Dendritic cell treated with granulocyte-macrophage colony-stimulating factor and Interleukin-4, amounts not matched to agents 40 ng/mL and 50 ng/mL, for 4 days (primary cell): ENCODE measurements at regions not wholly inside any gene's neighbourhood (a gene's known extent, or its start where the extent isn't known, plus 50 kb on each side); places are given as distances from the start of the nearest gene placed in this dataset.

Experiments
- H3K27ac Mint-ChIP-seq: one replicate; pipeline ENCODE4 v1.8.0; 2022; ENCODE audit warnings: mild to moderate bottlenecking, mixed read lengths
- H3K27me3 Mint-ChIP-seq: one replicate; pipeline ENCODE4 v1.8.0; 2022; ENCODE audit warnings: mild to moderate bottlenecking, mixed read lengths
- H3K36me3 Mint-ChIP-seq: one replicate; pipeline ENCODE4 v1.8.0; 2022; ENCODE audit warnings: low read depth, mixed read lengths
- H3K4me1 Mint-ChIP-seq: one replicate; pipeline ENCODE4 v1.8.0; 2022; ENCODE audit warnings: low read depth, mixed read lengths
- H3K4me3 Mint-ChIP-seq: one replicate; pipeline ENCODE4 v1.8.0; 2022; ENCODE audit warnings: mild to moderate bottlenecking, moderate library complexity, mixed read lengths
- H3K9me3 Mint-ChIP-seq: one replicate; pipeline ENCODE4 v1.8.0; 2022; ENCODE audit warnings: mixed read lengths
- intact Hi-C: fragments of 100-400 bp; cut with micrococcal nuclease; formaldehyde crosslinking; loops from one replicate; pipeline ENCODE4 v1.15.0; 2022

DNA sequence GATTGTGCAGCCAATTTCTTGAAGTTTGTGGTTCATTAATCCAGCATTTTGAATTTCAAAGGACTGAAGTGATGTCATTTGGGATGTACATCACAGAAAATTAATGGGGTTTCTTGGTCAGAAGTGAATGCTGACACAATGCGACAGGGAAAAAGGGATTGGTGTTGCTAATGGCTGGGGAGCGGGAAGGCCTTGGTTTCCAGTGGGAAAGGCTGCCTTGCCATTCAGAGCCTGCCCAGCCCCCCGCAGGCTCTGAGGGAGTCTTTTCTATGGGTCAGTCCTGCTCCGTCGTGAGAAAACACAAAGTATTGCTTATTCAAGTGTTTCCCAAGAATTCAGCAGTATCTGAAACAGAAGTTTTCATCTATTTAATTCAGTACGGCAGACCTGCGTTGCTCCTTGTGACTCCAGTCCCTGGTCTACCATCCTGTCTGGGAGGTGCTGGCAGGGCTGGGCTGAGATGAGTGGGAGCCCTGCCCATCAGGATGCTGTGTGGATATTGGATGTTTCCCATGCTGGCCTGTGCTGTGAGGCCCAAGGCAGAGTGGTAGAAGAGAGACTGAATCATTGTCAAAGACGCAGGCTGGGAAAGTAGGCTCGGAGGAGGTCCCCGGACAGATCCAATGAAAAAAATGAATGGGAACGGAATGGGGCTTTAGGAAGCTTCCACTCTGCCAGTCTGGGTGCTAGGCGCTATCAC, 111.2 kb upstream of the KLHL25 start:
- Mint-ChIP-seq H3K4me3 (no peak overlapping the region), H3K9me3 (no peaks in the 10 kb centered on the region), H3K27me3 (peaks cover 15% of the 10 kb centered on the region), H3K4me1 (no peaks in the 10 kb centered on the region), H3K27ac (no peak overlapping the region), H3K36me3 (no peaks in the 10 kb centered on the region)
- intact Hi-C loops, result no loop called here

DNA sequence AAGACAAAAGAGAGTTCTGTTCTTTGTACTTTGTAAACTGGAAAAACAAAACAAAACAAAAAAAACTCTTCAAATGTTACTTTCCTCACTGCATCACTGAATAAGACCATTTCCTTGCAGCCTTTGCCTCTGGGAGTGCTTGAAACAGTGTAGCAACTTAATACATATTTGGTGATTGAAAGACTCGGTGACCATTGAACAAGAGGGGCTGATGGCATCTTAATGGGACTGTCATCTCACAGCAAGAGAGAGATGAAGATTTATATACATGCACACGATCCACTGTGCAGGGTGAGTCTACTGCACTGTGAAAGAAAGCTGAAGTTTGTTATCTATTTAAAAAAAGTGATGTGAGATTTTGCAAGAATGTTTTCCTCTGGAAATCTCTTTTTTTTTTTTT, 111.9 kb upstream of the KLHL25 start:
- Mint-ChIP-seq H3K36me3 (no peaks in the 10 kb centered on the region), H3K9me3 (no peaks in the 10 kb centered on the region), H3K27me3 (peaks cover 15% of the 10 kb centered on the region), H3K4me3 (no peak overlapping the region), H3K4me1 (no peaks in the 10 kb centered on the region), H3K27ac (no peak overlapping the region)
- intact Hi-C loops, result no loop called here

DNA sequence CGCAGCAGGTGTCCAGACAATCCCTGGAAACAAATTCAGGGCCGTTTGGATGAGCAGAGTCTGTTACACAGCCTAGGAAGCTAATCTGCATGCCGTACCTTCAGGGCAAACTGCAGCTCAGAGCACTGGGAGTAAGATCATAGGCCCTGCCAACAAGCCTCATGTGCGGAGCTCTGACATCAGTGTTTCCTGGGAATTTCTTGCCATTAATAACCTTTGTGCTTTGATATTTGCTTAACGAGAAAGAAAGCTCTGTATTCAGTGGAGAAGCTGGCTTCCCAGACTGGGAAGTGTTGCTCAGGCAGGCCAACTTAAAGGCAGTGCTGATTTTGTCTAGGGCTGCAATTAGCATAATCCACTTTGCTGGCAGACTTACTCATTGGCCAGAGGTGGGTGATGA, 116.1 kb upstream of the KLHL25 start:
- Mint-ChIP-seq H3K36me3 (no peaks in the 10 kb centered on the region), H3K27me3 (peaks cover 5% of the 10 kb centered on the region), H3K27ac (no peak overlapping the region), H3K4me3 (no peak overlapping the region), H3K4me1 (no peaks in the 10 kb centered on the region), H3K9me3 (no peaks in the 10 kb centered on the region)
- intact Hi-C loops, result no loop called here

DNA sequence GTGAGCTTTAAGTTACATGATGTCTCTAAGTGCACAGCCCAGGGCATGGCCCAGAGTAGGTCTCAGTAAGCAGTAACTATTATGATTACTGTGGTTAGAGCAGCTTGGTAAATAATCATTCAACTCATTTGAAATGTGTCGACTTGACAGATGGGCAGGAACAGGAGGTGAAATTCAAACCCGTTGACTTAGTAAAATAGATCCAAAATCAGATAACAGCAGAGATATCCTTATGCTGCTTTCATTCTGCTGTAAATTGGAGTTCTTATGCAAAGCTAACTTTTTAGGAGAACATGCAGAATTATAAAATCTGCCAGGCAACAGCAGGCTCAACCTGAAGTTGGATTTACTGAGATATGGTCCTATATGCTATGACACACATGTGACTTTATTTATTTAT, 118.7 kb upstream of the KLHL25 start:
- H3K9me3 Mint-ChIP-seq, result no peaks in the 10 kb centered on the region
- H3K4me3 Mint-ChIP-seq, result no peak overlapping the region
- no peaks in the 10 kb centered on the region for H3K4me1 Mint-ChIP-seq
- intact Hi-C loops, result no loop called here
- no peak overlapping the region for H3K27ac Mint-ChIP-seq
- H3K27me3 Mint-ChIP-seq, result no peaks in the 10 kb centered on the region
- H3K36me3 Mint-ChIP-seq, result no peaks in the 10 kb centered on the region

DNA sequence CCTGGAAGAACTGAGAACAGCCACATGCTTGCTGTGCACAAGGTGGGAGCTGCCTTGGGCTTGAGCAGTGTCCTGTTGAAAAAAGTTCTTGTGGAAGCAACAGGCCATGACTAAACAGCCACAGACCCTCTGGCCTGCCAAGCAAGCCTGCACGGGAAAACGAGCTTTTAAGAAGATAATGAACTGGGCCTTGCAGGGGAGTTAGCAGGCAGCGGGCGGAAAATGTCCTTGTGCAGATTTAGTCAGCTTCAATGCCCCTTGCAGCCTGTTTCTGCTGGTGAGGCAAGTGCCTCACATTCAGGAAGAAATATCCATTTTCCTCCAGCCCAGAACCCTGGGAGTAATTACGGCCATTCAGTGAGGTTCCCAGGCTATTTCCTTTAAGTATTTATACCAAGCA, 126.2 kb upstream of the KLHL25 start:
- Mint-ChIP-seq H3K9me3 (no peaks in the 10 kb centered on the region), H3K36me3 (no peaks in the 10 kb centered on the region), H3K4me3 (no peak overlapping the region), H3K27me3 (no peaks in the 10 kb centered on the region), H3K4me1 (no peaks in the 10 kb centered on the region), H3K27ac (no peak overlapping the region)
- intact Hi-C loops, result no loop called here

DNA sequence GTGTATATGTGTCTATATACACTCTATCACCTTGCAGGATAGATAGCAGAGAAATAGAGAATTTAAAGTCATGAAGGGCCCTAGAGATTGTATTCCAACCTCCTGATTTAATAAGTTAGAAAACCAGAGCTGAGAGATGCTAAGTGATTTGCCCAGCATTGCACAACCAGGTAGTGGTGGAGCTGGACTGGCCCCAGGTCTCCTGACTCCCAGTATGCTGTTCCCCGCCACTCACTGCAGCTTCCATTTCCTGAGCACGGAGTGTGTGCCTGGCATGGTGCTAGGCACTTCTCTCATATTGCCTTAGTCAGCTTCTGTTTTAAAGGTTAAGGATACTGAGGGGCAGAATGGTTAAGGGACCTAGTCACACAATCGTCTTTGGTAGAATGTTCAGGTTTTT, 129.4 kb upstream of the KLHL25 start:
- H3K9me3 Mint-ChIP-seq, result no peaks in the 10 kb centered on the region
- H3K27ac Mint-ChIP-seq, result no peak overlapping the region
- no peak overlapping the region for H3K4me3 Mint-ChIP-seq
- peaks cover 5% of the 10 kb centered on the region for H3K27me3 Mint-ChIP-seq
- H3K36me3 Mint-ChIP-seq, result no peaks in the 10 kb centered on the region
- no peaks in the 10 kb centered on the region for H3K4me1 Mint-ChIP-seq
- intact Hi-C loops, result no loop called here

DNA sequence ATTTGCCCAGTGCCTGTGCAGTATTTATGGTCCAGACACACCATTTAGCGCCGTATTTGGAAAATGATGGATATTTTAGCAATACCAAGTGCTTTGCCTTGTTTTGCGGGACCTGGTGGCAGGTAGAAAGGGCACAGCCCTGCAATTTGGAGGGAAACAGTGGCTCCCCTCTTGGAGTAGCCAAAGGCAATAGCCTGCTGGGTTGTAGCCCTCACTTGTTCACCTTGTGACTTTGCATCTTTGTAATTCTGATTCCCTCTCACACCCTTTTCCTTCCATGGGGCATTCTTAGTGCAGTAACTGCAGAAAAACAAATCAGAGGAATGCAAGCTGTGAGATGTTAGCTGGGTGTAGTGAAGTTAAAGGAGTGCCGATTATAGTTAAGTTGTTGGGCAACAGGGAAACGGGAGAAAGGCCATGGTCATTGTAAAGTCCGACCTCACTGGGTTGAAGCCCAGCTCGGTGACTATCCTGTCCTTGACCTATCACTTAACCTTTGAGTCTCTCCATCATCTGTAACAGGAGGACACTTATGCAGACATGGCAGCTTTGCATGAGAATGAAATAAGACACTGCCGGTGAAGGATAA, 131.0 kb upstream of the KLHL25 start:
- no peak overlapping the region for H3K27ac Mint-ChIP-seq
- no peak overlapping the region for H3K4me3 Mint-ChIP-seq
- peaks cover 6% of the 10 kb centered on the region for H3K27me3 Mint-ChIP-seq
- H3K4me1 Mint-ChIP-seq, result no peaks in the 10 kb centered on the region
- intact Hi-C loops, result no loop called here
- H3K36me3 Mint-ChIP-seq, result no peaks in the 10 kb centered on the region
- H3K9me3 Mint-ChIP-seq, result no peaks in the 10 kb centered on the region

DNA sequence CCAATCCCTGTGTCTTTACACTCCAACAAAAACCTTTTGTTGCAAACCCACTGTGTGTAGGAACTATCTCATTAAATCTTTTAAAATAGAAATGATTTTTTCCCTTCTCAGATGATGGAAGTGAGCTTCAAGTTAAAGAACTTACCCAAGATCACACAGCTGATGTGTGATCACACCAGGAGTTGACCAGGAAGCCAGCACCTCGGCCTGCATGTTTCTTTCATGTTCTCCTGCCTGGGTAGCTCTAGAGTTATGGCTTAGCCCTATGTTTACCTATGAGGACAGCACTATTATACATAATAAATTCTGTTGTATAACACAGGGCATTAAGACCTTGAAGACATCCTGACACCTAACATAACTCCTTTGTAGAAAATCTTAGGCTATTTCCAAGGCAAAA, 132.1 kb upstream of the KLHL25 start:
- peaks cover 6% of the 10 kb centered on the region for H3K27me3 Mint-ChIP-seq
- no peak overlapping the region for H3K27ac Mint-ChIP-seq
- intact Hi-C loops, result no loop called here
- H3K9me3 Mint-ChIP-seq, result no peaks in the 10 kb centered on the region
- no peak overlapping the region for H3K4me3 Mint-ChIP-seq
- no peaks in the 10 kb centered on the region for H3K36me3 Mint-ChIP-seq
- no peaks in the 10 kb centered on the region for H3K4me1 Mint-ChIP-seq

DNA sequence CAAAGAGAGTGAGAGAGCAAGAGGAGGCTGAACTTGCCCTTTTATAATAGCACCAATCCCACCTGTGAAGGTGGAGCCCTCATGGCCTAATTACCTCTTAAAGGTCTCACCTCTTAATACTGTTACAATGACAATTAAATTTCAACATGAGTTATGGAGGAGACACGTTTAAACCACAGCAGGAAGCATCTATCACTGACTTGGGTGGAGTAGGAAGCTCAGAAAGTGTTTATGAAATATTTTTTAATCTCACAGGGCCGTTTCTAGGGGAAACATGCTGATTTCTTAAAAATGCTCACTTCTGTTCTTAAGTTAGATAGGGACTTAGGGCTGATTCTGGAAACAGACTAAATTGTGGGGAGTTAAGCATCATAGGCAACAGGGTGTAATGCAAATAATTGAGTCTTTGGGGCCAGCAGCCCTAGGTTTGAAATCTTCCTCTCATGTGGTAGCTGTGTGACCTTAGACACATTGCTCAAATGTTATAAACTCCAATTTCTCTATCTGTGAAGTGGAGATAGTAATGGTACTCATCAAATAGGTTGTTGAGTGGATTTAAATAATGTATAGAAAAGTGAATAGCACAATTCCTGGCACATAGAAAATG, 133.3 kb upstream of the KLHL25 start:
- no peaks in the 10 kb centered on the region for H3K36me3 Mint-ChIP-seq
- H3K9me3 Mint-ChIP-seq, result no peaks in the 10 kb centered on the region
- no peaks in the 10 kb centered on the region for H3K4me1 Mint-ChIP-seq
- H3K27me3 Mint-ChIP-seq, result peaks cover 6% of the 10 kb centered on the region
- H3K4me3 Mint-ChIP-seq, result no peak overlapping the region
- intact Hi-C loops, result no loop called here
- H3K27ac Mint-ChIP-seq, result no peak overlapping the region

DNA sequence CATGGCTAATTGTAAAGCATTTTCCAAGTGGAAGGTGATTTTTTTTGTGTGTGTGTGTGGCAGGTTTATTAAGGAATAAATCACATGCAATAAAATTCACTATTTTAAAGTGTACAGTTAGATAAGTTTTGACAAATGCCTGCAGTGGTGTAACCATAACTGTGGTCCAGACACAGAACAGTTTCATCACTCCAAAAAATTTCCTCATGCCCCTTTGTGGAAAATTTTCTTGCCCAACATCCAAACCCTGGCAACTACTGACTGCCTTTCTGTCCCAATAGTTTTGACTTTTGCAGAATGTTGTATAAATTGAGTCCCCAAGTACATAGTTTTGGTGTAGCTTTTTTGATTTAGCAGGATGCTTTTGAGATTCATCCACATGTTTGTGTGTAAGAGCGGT, 135.1 kb upstream of the KLHL25 start:
- Mint-ChIP-seq H3K4me3 (no peak overlapping the region), H3K9me3 (no peaks in the 10 kb centered on the region), H3K36me3 (no peaks in the 10 kb centered on the region), H3K27me3 (peaks cover 6% of the 10 kb centered on the region), H3K4me1 (no peaks in the 10 kb centered on the region), H3K27ac (no peak overlapping the region)
- intact Hi-C loops, result no loop called here

DNA sequence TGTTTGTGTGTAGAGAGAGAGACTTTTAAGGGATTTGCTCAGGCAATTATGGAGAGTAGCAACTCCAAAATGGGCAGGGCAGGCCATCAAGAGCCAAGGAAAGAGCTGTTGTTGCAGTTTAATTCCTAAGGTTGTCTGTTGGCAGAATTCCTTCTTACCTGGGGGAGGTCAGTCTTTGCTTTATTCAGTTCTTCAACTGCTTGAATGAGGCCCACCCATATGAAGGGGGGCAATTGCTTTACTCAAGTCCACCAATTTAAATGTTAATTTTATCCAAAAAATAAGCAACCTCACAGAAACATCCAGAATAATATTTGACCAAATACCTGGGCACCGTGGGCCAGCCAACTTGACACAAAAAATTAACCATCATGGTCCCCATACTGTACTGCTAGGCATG, 137.7 kb upstream of the KLHL25 start:
- Mint-ChIP-seq H3K9me3 (no peaks in the 10 kb centered on the region), H3K4me1 (no peaks in the 10 kb centered on the region), H3K27ac (no peak overlapping the region), H3K27me3 (peaks cover 3% of the 10 kb centered on the region), H3K36me3 (no peaks in the 10 kb centered on the region), H3K4me3 (no peak overlapping the region)
- intact Hi-C loops, result no loop called here

DNA sequence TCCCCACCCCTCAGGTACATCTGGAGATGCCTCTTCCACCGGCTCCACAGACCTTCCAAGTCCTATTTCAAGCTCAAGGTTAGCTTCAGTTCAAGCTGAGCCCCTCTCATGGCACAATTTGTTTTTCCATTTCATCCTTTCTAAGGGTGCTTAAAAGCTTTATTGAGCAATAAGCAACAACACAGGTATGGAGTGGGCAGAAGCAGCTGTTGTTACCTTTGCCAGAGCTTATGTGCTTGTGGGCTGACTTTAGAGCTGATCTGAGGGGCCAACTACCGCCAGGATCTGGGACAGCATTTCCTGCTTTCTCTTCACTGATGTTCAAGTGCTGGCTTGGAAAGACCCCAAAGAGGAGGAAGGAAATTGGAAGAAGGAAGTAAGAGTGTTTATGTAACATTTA, 140.0 kb upstream of the KLHL25 start:
- Mint-ChIP-seq H3K4me3 (no peak overlapping the region), H3K4me1 (no peaks in the 10 kb centered on the region), H3K9me3 (no peaks in the 10 kb centered on the region), H3K27ac (no peak overlapping the region), H3K27me3 (no peaks in the 10 kb centered on the region), H3K36me3 (no peaks in the 10 kb centered on the region)
- intact Hi-C loops, result no loop called here

DNA sequence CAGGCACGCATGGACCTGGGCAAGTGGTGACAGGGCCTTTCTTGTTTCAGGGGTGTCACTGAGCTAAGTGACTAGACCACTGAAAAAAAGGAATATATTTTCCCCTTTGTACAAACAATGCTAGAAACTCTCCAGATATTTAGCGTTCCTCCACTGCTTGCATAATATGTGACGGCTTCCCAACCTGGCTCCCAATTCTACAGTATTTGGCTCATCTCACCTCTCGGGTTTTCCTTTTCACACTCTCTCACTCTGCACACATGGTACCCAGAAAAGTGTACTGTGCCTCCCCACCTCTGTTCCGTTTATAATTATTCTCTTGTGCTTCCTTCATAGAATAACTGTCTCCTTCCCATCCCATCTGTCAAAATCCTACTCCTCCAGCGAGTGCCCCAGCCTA, 140.5 kb upstream of the KLHL25 start:
- Mint-ChIP-seq H3K36me3 (no peaks in the 10 kb centered on the region), H3K27ac (no peak overlapping the region), H3K27me3 (no peaks in the 10 kb centered on the region), H3K4me1 (no peaks in the 10 kb centered on the region), H3K4me3 (no peak overlapping the region), H3K9me3 (no peaks in the 10 kb centered on the region)
- intact Hi-C loops, result no loop called here

DNA sequence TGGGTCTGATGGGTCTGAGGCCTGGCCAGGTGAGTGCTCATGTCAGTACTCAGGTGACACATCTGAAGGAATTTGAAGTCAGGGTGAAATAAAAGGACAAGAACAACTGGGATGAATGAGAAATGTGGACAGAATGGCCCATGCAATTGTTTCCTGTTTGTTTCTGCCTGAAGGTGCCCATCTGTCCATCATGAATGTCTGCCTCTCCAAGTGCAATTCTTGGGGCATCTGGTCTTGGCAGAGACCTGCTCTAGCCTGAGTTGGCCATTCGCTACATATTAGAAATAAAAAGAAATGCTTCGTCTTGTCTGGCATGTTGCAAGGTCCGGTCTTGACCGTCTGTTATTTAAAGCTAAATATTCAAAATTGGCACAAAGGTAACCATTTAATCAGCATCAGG, 142.0 kb upstream of the AGBL1 start:
- no peak overlapping the region for H3K4me3 Mint-ChIP-seq
- H3K9me3 Mint-ChIP-seq, result no peaks in the 10 kb centered on the region
- H3K36me3 Mint-ChIP-seq, result no peaks in the 10 kb centered on the region
- no peaks in the 10 kb centered on the region for H3K27me3 Mint-ChIP-seq
- no peaks in the 10 kb centered on the region for H3K4me1 Mint-ChIP-seq
- intact Hi-C loops, result no loop called here
- H3K27ac Mint-ChIP-seq, result no peak overlapping the region
